Activated effector memory CD4-positive, alpha-beta T cell treated with Interleukin-2 at 50 U/mL for 16 hours (primary cell): ENCODE measurements at regions not wholly inside any gene's neighbourhood (a gene's known extent, or its start where the extent isn't known, plus 50 kb on each side); places are given as distances from the start of the nearest gene placed in this dataset.
A peak's percentile ranks its signal among the peaks of the same experiment; 100 is the strongest.

ENCODE experiments used
- DNase-seq: peaks from one replicate; pipeline ENCODE4 v3.0.0-alpha.2; 2020

DNA sequence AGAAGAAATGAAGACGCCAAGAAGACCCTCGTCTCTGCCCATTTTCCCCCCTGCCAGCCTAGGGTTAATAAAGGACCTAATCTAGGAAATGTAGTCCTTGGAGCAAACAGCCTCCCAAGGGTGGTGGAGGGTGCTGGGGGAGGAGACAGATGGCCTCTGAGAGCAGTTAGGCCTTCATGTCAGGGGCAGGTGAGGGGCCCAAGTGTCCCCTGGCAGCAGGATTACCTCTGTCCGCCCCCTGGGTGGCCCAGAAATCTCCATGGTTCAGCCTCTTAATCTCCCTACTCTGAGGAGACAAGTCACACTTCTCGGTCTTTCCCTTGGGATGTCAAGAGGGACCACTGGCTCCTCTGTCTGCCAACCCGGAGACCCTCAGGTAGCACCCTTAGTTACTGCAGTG, 365.4 kb upstream of the TNRC6C start:
- no peak for DNase-seq

DNA sequence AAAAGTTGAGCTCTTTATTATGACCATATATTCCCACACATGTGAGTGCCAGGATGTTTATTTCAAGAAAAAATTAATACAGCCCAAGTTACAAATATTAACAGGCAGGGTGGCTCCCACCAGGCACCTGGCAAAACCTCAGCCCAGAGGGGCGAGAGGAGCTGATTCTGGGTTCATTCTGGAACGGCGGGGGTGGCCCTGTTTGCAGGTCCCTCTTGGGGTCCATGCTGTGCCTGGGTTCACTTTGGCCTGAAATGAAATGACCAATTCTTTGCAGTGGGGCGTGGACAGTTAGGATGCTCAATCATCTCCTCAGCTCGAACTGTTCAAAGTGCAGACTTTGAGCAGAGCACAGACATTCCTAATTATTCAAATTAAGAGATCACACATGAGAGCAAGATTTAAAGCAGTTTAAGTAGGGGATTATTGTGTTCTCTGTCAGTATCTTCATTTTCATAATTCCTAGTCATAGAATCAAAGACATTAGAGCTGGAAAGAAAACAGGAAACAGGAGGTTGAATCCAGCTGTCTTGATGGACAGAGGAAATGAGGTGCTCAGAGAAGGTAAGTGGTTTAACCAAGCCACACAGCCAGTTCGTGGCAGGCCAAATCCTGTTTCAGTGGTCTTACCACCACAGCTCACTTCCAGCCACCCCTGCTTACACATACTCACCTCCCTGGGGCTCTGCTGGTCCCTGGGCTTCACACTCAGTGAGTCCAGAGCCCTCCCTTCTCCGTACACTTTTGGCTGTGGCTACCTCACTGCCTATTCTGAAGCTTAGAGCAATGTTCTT, 363.9 kb upstream of the TNRC6C start:
- DNase-seq, result no peak

GRCh38 chr17:77596491-77597417, 361.7 kb upstream of the TNRC6C start:
- no peak for DNase-seq

DNA sequence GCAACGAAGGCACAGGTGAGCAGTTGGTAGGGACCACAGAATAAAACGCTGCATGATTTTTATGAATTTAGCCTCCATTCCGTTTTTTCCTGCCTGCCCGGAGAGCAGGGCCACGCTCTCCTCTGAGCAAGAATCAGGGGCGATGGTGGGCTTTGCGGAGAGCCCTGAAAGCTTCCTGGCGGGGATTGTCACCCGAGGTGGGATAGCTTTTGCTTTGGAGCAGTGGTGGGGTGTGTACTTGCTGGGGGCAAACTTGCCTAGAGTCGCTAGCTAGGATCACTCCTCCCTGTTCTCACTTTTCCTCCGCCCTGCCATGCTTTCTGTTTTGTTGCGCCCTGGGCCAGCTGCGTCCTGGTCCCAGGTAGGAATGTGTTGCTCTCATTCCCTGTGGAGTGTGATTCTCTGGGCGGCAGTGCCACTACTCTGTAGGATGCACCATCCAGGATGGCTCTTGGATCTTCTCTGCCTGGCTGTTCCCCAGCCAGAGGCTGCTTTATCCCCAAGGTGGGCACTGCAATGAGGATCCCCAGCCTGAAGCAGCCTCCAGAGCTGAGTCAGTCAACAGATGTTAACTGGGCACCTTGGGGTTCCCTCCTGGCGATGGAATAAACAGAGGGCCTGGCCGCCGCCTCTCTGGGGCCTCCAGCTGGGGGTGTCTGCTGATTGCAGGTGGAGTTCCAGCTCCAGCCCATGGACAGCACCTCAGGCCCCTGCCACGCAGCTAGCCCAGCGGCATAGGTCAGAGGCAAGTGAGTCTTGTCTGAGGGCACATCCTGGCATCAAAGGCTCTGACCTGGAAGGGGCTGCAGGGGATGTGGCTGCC, 360.9 kb upstream of the TNRC6C start:
- DNase-seq, result no peak

DNA sequence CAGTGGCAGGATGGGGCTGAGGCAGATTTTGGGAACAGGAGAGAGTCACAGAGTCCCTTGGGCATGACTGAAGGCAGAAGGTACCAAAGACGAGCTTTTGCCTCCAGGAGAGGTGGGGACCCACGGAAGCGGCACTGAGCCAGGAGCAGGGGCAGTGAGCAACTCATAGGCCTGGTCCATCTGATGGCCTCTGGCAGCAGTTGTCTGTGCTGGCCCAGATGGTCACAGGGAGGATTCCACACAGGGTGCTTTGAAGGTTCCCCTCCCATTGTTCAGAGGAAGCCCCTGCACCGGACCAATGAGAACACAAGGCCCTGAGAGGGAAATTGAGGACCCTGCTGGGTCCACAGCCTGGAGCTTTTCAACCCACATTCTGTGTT, 360.3 kb upstream of the TNRC6C start:
- no peak for DNase-seq

- no peak for DNase-seq
These were observed 358.8 kb upstream of the TNRC6C start for GRCh38 chr17:77599699-77600098.

DNA sequence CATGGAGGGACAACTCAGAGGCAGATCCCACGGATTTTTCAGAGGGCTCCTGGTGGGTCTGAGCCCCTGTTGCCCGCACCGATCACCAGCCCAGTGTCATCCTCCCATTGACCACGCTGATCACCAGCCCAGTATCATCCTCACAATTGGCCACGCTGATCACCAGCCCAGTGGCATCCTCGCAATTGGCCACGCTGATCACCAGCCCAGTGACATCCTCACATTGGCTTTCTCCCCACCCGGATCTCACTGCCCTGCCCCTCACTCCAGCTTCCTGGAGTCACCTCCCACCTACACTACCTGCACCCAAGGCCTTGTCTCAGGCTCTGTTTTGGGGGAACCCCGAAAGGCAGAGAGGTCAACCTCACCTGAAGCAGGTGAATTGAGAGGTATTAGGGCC, 358.2 kb upstream of the TNRC6C start:
- no peak for DNase-seq

GRCh38 chr17:77601054-77601979, 357.2 kb upstream of the TNRC6C start:
- no peak for DNase-seq

DNA sequence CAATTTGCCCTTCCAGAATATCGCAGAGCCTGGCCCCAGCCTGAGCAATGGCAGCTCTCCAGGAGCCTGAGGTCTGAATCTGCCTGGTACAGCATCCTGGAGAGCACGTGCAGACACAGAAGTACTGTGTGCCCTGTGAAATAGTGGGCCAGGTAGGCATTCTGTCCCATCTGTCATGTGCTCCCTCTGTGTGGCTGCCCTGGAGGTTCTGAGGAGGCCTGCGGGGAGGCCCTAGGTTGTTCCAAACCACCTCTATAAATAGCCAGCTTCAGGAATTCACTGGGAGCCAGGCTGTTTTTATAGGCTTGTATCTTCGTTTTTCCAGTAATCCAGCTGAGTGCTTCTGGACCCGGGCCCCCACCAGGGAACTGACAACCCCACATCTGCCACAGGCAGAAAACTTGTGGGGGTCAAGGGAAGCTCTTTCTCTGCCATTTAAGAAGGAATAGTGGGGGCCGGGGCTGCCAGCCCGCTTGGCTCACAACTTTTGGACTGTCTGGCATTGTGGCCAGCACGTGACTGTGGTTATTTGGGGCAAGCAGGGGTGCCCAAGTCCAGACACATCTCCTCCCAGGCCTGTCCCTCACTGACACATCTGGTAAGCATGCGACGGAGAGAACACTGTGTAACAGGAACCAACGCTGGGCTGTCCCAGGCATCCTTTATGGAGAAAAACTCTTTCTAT, 356.3 kb upstream of the TNRC6C start:
- no peak for DNase-seq

DNA sequence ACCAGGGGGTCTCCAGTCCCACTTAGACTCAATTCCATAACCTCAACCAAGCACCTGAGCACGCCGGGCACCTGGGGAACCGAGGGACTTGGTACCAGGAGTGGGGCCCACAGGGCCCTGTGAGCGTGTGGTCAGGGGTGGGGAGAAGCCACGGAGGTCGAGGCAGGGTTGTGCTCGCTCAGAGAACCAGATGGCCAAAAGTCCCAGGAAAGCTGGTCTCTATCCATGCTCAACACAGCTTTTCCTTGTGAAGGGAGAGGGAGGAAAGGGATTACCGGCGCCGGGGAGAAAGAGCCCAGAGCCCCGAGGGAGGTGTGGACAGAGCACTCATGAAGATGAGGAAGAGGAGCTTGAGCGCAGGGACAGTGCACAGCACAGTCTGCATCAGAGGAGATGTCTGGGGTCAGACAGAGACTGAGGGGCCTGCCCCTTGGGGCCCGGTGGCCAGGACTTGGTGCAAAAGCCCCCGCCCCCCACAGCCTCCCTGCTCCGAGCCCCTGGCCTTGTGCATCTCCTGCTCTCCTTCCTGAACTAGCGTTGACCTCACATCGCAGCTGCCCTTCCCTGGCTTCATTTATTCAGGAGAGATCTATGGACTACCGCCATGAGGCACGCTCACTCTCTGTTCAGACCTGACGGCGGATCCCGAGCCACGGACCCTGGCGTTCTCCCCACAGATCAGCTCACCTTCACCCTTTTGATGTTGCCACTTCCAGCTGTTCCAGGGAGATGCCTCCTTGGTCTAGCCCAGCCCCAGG, 355.4 kb upstream of the TNRC6C start:
- DNase-seq, result no peak

GRCh38 chr17:77604301-77604972, 354.1 kb upstream of the TNRC6C start:
- DNase-seq, result no peak

DNA sequence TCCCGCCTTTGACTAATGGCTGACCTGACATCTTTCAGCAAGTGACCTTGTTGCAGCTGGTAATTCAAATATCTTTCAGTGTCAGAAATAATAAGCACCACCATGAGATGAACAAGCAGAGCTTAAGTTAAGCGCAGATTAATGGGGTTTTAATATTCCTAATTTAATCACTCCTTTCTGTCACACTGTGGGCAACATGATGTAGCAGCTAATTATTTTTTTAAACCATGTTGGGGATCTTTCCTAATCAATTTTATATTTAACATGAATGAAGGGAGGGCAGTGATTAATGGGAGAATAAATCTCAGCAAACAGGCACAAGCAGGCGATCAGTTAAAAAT, 353.6 kb upstream of the TNRC6C start:
- DNase-seq, result no peak

DNA sequence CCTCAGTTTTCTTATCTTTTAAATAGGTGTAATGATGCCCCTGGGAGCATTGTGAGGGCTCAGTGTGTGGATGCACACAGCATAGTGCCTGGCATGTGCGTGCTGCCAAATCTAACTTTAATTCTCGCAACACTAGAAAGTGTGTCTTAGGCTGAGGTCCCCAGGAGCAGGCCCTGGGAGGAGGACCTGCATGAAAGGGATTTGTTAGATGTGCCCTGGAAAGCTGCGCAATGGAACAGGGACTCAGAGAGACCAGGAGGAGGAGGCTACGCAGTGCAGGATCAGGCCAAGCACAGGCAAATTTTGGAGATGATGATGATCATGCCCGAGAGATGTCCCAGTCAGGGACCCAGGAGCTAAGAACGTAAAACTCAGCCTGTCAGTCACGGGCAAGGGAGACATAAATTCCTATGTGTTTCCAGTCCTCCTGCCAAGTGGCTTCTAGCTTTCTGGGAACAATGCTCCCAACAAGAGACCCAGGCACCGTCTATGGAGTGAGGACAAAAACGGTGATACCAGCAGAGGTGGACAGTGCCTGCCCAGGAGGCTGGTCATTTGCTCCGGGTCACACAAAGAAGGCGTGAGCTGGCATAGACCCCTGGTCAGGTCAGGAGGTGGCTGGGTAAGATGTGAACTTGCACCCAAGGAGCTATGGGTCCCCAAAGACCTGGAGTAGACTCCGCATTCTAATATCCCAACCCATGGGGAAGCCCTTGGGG, 352.2 kb upstream of the TNRC6C start:
- DNase-seq, result no peak

DNA sequence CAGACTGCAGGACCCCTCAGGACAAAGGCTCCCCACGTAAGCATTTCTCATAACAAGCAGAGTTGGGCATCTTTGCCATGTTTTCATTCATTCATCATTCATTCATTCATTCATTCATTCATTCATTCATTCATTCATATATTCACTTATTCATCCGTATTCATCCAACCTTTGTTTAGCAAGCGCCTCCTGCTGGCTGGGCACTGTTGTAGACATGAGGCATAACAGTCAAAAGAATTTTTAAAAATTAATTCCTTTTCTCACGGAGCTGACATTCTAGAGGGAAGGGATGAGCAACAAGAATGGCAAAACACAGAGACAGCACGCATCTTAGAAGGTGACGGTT, 351.7 kb upstream of the TNRC6C start:
- DNase-seq, result no peak

DNA sequence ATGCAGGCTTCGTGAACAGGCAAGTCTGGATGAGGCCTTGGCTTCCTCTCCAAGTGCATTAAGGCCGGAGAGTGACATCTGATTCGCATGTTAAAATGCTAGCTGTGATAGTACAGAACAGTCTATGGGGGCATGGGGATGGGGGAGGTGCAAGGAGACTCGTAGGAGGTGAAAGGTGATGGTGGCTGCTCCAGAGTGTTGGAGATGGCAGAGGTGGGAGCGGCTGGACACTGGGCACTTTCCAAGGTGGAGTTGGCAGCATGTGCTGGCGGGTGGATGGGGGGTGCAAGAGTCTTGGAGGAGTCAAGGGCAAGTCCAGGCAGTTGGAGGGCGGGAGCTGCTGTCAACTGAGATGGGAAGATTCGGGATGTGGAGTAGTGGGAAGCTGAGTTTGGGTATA, 350.9 kb upstream of the TNRC6C start:
- DNase-seq, result no peak

DNA sequence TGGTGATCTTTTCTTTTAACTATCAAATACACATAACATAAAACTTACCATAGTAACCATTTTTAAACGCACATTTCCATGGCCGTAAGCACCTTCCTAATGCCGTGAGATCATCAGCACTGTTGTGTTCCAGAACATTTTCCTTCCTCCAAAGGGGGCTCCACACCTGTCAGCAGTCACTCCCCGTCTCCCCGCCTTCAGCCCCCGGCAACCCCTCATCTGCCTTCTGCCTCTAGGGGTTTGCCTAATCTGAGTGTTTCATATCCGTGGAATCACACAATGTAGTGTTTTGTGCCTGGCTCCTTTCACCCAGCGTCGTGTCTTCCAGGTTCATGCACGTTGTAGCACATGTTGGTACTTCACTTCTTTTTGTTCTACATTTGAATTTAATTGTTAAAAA, 350.1 kb upstream of the TNRC6C start:
- no peak for DNase-seq

GRCh38 chr17:77609553-77610517, 348.7 kb upstream of the TNRC6C start:
- peak; percentile 47 for DNase-seq

GRCh38 chr17:77610518-77610893, 348.0 kb upstream of the TNRC6C start:
- no peak for DNase-seq
